Testis (tissue), 2 donors: ENCODE measurements at regions not wholly inside any gene's neighbourhood (a gene's known extent, or its start where the extent isn't known, plus 50 kb on each side); places are given as distances from the start of the nearest gene placed in this dataset.

ENCODE experiments used
- CTCF ChIP-seq, 3 experiments: fragments of 450-650 bp in 2 of 3; fragments of 200-600 bp in 1 of 3; sonication (generic) in 1 of 3; IDR thresholded peaks; one replicate each; pipeline ENCODE4 v1.5.1; 2016 to 2019; ENCODE audit warnings: antibody characterized with exemption in 3 of 3, mild to moderate bottlenecking in 2 of 3, moderate library complexity in 1 of 3
- POLR2A ChIP-seq: fragments of 450-650 bp; IDR thresholded peaks from one replicate; pipeline ENCODE4 v1.6.1; 2017; ENCODE audit warnings: antibody characterized with exemption, mild to moderate bottlenecking, moderate library complexity

GRCh38 chr4:81346719-81347118 lies 125.0 kb downstream of the RASGEF1B start:
- TF ChIP-seq POLR2A (no peak), CTCF (IDR thresholded peaks at IDR 0.05) (no peak)
